Cerebellar nuclear complex (tissue), 1 donor: ENCODE measurements at regions not wholly inside any gene's neighbourhood (a gene's known extent, or its start where the extent isn't known, plus 50 kb on each side); places are given as distances from the start of the nearest gene placed in this dataset.

Experiments used
- DNase-seq, 2 experiments: peaks; one replicate each; lab custom pipeline; 2025; lab: John Stamatoyannopoulos, UW

DNA sequence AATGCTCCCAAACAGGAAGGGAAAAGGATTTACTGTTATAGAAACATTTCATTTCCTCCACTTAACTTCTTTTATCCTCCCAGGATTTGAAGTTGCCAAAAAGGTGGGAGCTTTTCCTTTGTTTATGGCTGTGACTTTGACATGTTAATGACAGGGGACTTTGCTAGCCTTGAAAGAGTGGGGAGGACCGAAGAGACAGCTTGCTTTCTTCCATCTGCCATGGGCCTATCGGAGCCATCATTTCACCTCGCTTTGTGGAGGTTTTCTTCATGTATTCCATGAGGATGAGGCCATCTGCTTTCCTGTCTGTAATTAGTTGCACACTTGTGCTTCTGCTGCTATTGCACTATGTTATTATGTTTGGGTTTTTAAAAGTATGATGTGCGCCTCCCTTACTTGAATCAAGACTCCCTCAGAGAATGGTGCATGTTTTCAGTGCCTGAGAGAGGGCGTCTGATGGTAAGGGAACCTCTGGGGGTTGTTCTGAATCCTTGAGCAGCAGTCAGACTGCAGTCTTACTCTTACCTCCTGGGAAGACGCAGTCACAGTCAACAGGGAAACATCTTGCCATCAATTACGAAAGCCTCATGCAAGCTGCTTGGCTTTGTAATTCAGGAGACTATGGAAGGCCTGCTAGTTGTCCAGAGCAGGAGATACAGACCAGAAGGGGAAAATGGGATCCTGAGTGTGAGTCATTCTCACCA, 173.3 kb upstream of the MGAT5 start:
- no peak for DNase-seq

DNA sequence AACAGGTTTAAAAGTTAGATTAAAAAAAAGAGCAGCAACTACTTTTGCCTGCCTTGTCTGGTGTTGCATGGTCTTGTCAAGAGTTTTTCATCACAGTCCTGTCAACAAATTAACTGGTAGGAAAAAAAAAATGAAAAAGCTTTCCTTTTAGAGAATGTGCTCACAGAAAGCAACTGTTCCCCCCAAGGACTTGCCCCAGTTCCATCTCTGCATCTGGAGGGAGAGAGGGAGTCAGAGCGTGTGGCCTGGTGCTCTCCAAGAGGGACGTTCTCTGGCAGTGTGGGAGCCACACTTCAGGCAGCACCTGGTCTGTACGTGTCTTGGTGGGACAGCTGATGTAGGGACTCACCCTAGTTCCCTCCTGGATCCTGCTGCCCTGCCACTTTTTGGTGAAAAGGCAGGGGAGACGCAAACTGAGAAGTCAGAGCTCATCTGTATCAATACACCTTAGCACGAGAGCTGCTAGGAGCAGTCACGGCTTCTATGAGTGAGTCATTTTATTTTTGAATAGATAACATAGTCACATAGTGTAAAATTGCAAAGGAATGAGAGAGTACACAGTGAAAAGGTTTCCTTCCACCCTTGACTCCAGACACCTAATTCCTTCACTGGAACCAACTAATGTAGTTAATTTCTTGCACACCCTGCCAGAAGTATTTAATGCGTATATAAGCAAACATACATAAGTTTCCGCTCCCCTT, 172.5 kb upstream of the MGAT5 start:
- no peak for DNase-seq

DNA sequence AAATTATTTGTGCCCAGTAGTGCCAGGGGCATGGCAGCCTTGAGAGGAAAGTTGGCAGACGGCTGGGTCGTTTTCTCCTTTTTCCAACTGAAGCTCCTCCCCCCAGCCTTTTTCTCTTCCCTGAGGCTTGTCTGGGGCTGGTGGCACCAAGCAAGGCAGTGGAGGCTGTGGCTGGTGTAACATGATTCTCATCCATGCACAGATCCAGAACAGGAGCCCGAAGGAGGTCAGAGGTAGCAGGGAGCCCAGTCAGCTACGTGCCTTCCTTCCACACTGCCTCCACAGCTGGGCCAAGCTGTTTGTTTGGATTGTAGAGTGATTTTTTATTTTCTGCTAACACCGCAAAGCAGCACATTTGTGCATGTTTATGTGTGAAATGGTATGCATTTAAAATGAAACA, 170.3 kb upstream of the MGAT5 start:
- DNase-seq, result no peak

DNA sequence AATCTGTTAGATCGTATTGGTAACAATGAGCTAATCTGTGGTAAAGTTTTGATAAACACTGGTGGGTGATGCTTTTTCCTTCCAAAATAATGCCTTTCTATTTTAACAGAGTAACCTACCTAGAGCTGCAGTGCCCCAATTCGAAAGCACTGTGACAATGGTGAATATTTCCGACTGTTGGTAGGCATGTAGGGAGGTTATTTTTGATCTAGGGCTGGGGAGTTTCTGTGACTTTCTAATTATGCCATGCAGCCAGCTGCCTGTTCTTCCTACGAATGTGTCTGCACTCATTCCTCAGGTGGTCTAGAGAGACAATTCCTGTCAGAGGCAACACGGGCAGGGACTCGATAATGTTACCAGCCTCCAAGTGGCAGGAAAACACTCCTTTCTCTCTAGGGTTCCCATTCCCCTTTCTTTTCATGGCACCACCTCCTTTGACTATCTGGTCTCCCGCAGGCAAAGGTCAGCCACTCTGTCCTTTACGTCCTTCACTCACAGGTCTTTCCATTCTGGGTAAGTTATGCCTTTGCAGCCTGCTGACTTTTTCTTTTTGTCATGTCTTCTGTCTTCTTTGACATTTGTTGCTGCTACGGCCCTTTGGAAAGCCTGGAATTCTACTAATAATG, 167.2 kb upstream of the MGAT5 start:
- DNase-seq, result no peak

DNA sequence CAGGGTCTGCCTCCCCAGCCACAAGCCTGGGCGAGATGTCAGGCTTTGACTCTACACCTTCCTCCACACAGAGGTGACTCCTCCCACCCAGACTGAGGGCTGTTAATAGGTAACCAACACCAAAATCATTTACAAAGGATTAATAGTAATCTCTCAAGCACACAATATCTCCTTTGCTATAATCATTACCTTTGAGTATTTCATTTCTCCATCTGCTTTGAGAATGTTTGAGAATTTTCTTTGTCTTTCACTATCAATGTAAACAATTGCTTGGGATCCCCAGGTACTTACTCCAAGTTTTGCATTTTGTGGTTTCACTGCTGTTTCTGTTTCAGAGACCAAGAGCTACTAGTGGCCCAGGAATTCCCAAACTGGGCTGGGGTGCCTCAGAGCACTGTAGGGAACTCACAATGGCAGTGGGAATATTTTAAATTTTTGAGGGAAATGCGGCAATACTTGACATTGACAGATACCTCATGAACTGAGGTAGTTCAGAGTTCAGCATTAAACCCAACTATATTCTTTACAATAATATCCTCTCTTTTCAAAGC, 166.4 kb upstream of the MGAT5 start:
- DNase-seq, result no peak

DNA sequence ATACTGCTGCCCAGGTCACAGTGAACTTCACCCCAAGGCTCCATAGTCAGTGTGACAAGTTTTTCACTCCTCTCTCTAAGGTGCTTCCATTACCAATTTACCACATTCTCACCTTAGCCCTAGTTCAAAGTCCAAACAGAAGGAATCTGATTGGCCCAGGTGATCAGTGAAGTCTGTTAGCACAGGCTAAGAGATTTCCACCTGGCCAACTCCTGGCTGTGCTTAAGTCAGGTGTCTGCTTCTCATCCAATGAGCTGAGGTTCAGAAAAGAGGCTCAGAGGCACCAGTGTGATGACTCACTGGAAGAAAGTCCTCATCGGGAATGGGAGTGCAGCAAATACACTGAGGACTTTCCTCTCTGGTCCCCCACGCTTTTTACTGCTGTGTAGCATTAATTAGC, 164.4 kb upstream of the MGAT5 start:
- DNase-seq, result no peak

DNA sequence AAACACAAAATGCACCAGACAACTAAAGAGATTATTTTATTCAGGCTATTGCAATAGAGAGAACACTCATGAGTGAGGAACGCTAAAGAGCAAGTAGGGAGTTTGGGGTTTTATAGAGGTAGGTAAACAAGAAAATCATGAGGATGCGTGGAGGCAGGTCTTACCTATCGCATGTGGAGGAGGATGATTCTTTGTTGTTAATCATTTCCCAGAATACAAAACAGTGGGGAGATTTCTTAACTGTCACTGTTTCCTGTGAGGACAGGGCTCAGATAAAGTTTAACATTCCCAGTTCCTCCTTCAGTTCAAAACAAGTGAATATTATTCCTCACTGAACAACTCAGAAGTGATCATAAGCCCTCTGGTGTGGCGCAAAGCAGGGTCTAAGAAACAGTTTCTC, 156.1 kb upstream of the MGAT5 start:
- DNase-seq, result no peak

DNA sequence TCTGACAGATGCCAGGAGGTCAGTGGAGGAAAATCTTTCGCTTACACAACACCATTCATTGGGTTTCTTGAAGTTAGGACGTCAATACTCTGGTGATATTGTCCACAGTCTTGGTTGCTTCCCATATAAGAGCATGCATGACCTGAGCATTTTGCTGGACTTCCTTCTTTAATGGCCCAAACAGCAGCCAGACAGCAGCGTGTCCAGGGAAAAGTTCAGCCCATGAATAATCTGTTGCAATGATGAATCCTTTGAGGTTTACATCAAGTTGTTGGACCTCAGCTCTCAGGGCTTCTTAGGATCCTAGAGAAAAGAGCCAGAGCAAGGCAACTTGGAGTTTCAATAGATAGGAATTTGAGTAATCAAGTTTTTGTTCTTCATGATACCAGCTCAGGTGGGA, 155.6 kb upstream of the MGAT5 start:
- DNase-seq, result no peak

DNA sequence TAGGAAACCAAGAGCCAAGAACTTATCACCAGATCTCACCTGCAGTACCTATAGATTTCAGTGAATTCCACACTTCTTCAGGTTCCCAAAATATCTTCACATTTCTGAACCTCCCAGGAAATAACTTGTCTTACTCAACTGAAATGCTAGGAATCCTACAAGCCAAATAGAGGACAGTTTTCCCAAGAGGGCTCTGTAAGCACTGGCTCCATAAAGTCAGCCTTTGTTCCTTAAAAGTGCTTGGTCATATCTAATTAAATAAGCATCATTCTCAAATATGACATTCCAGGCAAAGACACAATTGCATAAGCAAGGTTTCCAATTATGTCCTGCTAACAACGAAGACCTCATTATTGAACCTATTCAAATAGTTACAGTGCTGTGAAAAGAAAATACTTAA, 154.6 kb upstream of the MGAT5 start:
- no peak for DNase-seq

DNA sequence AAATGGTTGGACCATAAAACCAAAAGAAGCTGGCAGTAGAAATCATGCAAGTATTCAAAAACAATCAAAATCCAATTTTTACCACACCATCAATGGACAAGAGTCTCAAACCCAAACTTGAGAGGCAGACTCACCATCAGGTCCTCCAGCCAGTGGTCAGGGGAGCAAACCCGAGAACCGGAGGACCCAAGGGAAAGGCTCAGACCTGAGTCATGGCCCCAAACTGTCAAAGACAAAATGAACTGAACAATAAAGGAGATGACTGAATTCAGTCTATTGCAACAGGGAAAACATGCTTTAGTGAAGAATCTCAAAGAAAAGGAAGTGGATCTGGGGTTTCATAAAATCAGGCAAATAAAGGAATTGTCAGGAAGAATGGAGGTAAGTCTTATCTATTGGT, 150.7 kb upstream of the MGAT5 start:
- DNase-seq, result no peak

DNA sequence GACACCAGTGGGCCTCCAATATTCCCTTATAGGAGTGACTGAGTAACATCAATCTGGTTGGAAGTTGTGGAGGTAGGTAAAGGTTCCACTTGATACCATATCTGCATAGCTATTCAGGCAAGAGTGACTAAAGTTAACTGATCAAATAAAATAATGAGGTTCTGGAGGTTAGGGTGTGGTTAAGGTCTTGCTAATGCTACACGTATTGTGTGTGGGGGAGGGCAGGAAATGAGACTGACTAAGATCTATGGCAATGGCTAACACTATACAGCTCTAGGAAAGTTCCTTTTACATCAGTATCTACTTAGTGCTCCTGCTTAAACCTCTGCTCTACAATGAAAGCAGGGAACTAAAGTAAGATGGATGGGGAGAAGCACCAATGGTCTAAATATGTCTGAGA, 149.1 kb upstream of the MGAT5 start:
- DNase-seq, result no peak

DNA sequence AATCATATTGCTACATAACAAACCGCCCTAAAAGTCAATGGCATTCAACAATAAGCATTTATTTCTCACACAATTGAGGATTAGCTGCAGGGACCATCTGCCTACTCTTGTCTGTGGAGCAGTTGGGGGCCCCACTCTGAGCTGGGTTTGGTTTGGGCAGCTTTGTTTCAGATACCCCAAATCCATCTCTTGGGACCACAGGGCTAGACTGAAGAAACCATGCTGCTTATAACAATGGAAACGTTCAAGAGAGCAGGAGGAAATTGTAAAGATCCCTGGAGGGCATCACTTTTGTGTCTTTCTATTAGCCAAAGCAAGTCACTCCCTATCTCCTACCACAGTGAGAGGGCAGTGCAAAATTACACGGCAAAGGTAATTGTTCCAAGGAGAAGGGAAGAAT, 146.5 kb upstream of the MGAT5 start:
- DNase-seq, result no peak

DNA sequence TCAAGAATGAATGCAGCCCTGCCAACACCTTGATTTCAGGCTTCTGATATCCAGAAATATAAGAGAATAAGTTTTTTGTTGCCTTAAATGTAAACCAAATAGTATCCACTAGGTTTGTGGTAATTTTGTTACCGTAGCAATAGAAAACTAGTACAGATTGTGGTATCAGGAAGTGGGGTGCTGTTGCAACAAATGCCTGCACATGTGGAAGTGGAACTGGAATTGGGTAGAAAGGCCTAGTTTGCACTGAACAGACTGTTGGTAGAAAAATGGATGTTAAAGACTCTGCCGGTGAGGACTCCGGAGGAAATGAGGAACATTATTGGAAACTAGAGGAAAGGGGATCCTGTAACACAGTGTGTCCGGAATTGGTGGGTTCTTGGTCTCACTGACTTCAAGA, 145.8 kb upstream of the MGAT5 start:
- no peak for DNase-seq

DNA sequence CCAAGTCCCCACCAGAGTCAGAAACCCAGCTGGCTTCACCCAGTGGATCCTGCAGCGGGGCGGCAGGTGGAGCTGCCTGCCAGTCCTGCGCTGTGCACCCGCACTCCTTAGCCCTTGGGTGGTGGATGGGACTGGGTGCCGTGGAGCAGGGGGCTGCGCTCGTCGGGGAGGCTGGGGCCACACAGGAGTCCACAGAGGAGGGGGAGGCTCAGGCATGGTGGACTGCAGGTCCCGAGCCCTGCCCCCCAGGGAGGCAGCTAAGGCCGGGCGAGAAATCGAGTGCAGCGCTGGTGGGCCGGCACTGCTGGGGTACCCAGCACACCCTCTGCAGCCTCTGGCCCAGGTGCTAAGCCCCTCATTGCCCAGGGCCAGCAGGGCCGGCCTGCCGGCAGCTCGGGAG, 144.6 kb upstream of the MGAT5 start:
- no peak for DNase-seq

DNA sequence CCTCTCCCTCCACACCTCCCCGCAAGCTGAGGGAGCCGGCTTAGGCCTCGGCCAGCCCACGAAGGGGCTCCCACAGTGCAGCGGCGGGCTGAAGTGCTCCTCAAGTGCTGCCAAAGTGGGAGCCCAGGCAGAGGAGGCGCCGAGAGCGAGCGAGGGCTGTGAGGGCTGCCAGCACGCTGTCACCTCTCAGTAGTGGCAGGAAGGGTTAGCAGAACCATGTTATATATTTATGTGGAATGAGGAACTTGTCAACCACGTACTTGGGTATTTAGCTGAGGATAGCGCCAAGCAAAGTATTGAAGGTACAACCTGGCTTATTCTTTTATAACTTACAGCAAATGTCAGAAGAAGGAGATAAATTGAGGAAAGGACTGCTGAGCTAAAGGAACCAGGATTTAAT, 144.1 kb upstream of the MGAT5 start:
- DNase-seq, result no peak

DNA sequence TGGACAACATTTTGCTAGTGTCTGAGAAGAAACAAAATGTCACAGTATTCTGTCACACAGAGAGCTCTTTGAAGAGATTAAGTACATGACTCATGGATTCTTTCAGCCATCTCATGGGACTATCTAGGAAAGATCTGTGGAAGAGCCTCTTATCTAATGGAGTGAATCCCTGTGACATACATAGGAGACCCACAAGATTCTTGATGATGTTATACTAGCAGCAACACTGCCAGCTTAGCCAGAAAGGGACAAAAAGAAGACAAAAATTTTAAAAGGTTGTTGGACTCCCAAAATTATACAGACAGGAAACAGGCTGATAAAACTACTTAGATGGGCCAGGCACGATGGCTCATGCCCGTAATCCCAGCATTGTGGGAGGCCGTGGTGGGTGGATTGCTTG, 143.3 kb upstream of the MGAT5 start:
- no peak for DNase-seq

DNA sequence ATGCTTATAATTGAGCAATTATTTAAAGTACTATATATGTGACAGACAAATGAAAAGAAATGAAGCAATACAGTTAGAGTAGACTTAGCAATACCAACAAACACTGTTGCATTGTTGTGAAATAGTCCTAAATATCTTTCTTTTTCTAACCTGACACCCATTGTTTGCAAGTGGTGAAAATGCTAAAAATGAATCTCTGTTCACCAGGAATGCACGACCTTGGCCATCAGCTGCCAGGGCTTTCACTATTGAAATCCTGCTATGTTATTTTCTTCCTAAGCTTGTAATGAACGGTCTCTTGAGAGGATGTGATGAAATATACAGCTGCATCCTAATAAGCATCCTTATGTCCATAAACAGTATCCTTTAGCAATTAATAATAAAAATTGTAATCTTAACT, 136.2 kb upstream of the MGAT5 start:
- no peak for DNase-seq

DNA sequence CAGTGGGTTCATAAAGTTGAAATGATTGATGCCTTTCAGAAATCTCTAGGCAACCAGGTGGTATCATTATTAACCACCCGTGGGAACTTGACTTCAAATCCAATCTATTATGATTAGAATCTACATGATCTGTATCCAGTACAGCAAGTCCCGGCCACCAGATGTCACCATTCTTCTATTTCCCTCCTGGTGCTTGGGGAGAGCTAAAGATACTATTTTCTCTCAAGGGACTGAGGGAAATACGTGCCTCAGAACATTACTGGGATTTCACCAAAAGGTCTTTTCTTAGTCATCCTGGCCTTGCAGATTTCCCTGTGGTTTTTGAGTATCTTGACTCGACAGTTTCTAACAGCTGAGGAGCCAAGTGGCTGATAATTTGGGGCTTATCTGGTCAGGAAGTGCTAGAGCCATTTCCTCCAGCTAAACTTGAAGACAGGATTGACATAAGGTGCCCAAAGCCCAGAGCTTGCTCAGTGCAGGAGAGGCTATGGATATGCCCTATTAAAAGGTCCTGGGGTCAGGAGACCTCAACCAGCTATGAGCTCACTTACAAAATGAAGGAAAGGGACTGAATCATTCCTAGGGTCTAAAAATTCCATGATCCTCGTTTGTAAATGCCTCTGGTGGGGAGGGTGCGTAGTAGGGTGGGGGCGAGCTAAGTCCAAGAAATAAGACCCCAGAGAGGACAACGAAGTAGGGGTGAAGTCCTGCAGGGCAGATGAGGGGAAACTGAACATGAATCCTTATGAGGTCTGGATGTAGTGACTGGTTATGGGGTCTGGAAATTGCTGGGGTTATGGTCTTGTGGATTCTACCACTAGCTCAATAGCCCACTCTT, 135.4 kb upstream of the MGAT5 start:
- peak; percentile 26 to 78 for DNase-seq

DNA sequence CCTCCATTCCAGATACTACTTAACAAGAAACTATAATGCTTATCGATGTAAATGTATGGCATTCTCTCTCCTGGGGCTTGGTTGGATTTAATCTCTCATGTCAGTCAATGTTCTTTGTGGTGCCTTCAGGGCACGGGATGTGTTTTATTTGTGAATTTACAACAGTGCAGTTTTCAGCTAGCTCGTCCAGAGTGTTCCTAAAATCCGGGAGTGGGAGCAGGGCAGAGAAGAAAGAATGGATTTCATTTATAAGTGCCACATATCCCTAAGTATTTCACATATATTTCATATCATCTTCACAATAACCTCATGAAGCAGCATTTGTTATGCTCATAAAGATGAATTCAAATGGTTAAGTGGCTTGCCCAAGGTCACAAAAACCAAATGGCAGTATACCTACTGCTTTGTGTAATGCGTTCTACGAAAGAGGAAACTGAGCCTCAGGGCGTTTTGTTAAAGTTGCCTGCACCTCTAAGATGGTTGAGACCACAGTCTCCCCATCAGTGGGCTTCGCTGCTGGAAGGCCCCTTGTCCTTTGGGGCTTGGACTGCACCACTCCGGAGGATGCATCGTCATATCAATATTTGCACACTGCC, 134.7 kb upstream of the MGAT5 start:
- DNase-seq, result no peak

DNA sequence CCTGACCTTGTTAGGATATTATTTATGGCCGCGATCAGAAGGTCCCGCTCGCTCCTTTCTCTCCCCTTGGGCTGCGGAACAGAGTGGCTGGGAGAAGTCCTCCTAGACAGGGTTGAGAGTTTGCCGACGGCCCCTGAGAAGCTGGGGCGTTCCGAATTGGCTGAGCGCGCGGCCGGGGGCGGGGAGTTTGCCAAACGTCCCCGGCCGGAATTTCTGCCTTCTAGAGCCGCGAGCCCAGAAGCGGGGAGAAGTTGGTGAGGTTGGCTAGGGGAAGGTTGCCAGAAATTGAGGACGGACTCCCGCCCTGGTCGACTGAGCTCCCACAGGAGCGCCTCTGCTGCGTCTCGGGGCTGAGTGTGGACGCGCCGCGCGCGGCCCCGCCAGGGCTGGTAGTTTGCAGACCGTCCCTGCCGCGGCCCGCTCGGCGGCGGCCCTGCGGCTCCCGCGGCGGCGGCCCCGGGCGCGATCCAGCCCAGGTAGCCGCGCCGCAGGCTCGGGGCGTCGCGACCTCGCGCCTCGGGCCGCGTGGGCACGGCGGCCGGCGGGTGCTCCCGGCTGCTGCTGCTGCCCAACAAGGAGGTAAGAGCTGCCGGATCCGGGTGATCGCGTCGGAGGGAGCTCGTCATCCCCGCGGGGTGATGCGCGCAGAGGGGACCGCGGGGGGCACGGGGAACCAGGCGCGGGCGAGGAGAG, 134.0 kb upstream of the MGAT5 start:
- peak; percentile 21 to 63 for DNase-seq

DNA sequence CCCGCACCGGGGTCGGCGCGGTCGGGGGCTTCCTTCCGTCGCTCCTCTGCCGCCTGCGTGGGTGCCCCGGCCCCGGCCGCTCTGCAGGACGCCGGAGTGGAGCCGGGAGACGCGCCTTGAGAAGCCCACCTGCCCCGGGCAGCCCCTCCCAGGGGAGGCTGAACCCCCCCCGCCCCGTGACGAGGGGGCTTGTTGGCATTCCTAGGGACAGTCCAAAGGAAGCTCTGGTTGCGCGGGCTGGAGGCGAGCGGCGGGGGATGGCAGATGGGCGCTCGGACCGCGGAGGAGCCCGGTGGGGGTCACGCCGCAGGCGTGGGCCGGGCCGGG, 133.5 kb upstream of the MGAT5 start:
- no peak for DNase-seq
